HG03095 (cell line): ENCODE measurements at regions not wholly inside any gene's neighbourhood (a gene's known extent, or its start where the extent isn't known, plus 50 kb on each side); places are given as distances from the start of the nearest gene placed in this dataset.
"Not testable (repeated sequence)": the region's sequence is repeated elsewhere in the genome, so short reads cannot be mapped to it uniquely, and the experiment has no call there.

ENCODE experiments used
- ATAC-seq: cut with Tn5 transposase; IDR thresholded peaks from one replicate; pipeline ENCODE4 v1.9.1; 2021; ENCODE audit warnings: moderate library complexity; ENCODE audit not compliant: unreplicated experiment

DNA sequence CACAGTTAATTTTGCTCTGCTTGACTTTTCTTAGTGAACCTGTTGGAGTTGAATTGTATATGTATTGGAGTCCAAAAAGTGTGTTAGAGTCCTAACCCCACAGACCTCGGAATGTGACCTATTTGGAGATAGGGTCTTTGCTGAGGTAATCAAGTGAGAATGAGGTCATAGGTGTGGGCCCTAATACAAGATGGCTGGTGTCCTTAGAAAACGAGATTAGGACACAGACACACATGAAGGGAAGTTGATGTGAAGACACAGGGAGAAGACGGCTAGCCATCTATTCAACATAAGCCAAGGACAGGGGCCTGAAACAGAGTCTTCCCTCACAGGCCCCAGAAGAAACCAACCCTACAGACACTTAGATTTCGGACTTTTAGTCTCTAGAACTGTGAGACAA is 260.6 kb upstream of the NEBL start:
- ATAC-seq, result no peak

DNA sequence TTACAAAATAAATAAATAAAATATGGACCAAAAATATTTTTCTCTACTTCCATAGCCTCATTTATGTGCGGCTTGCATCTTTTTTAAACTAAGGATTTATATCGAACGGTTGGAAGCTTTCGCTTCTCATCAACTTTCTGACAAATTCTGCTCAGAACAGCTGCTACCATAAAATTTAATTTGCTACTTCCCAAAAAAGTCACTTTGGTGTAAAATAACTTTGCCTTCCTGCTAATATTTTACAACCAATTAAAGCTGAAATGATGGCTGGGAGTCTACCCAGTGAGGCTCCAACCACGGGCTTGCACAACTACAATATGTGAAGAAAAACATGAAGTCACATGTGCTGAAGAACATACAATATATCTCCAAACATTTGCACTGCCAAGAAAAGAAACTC is 253.1 kb upstream of the NEBL start:
- ATAC-seq, result no peak

- ATAC-seq, result no peak
These were observed 249.3 kb upstream of the NEBL start for GRCh38 chr10:21146436-21146789.

DNA sequence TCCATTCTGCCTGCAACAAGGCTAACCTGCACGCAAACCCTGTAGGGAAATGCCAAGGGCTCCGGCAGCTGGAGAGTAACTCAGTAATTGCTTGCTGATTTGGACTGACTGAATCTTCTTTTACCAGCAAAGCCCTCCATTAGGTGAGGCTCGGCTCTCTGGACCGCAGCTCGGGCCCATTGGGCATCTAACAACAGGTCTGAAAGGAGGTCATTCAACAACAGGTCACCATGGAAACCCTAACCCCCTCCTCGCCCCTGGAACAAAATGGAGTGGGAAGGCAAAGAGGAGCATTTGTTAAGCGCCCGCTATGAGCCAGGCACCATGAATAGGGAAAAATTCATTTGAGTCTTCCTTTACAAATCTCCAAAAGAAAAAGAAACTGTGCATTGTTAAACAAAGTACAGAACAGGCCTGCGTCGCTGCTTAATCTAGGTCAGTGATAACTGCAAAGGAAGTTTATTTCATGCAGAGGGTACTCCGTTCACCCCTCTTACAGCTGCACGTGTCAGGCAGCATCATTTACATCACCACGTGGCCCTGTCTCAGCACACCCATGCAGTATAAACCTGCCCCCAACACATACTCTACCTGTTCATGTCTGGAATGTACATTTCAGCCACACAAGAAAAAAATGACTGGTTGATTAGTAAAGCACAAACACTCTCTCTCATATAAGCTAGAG is 248.8 kb upstream of the NEBL start:
- no peak for ATAC-seq

DNA sequence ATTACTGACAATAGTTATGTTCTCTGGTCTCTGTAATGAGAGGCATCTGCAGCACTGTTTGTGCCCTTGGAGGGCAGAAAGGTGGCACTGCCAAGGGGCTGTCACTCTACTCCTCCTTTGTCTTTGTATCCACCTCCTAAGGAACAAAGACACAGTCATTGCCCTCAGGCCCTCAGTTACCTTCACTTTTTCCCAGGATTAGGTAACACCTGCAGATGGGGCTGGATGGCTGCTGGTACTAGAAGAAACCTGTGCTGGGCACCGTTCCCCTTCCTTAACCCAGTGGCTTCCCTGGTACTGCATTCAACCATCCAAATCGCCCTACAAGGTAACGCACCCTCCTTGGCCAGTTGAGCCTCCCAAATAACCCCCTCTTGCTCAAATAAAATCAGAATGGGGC is 246.9 kb upstream of the NEBL start:
- ATAC-seq, result no peak

DNA sequence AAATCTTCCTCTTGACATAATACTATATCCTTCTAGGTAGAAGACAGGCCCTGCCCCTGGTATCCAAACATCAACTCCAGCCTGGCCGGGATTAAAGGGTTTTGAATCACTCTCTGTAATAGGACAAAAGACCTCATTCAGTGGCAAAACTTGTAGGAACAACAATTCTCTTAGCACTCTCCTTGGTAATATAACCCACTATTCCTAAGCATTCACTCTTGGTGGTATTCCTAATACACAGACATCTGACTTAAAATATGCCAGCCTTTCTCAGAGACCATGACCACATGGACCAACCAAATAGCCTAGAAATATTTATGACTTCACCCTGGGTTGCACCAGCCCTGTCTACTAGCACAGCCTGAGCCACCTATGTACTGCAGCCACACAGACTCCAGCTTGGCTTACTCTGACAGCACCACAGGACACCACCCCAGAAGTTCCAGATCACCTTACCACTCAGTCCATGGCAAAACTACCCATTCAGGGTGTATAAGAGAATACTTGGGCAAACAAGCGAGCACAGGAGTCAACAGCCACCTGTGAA is 244.9 kb upstream of the NEBL start:
- no peak for ATAC-seq

- no peak for ATAC-seq
These were observed 241.7 kb upstream of the NEBL start for GRCh38 chr10:21138769-21139340.

- no peak for ATAC-seq
These were observed 238.2 kb upstream of the NEBL start for GRCh38 chr10:21135023-21135931.

- ATAC-seq, result no peak
These were observed 237.5 kb upstream of the NEBL start for GRCh38 chr10:21134645-21135022.

DNA sequence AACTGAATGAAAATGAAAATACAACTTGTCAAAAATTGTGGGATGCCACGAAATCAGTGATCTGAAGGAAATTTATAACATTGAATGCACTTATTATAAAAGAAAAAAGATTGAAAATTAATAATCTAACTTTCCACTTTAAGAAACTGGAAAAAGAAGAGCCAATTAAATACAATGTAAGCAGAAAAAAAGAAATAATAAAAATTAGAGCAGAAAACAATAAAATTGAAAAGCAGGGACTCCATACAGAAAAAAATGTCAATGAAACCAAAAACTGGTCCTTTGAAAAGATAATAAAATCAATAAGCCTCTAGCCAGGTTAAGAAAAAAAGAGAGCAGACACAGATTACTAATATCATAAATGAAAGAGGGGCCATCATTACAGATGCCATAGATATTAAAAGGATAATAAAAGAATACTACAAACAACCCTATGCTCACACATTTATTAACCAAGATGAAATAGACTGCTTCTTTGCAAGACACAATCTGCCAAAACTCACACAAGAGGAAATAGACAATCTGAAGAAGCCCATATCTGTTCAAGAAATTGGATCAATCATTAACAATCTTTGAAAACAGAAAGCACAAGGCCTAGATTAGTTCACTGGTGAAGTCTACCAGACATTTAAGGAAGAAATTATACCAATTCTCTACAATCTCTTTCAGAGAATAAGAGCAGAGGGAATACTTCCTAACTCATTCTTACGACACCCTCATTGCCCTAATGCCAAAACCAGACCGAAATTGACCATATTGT is 233.8 kb upstream of the NEBL start:
- ATAC-seq, result no peak

GRCh38 chr10:21130108-21130507 is 233.0 kb upstream of the NEBL start:
- no peak for ATAC-seq

- ATAC-seq, result no peak
These were observed 228.5 kb upstream of the NEBL start for GRCh38 chr10:21125471-21126228.

DNA sequence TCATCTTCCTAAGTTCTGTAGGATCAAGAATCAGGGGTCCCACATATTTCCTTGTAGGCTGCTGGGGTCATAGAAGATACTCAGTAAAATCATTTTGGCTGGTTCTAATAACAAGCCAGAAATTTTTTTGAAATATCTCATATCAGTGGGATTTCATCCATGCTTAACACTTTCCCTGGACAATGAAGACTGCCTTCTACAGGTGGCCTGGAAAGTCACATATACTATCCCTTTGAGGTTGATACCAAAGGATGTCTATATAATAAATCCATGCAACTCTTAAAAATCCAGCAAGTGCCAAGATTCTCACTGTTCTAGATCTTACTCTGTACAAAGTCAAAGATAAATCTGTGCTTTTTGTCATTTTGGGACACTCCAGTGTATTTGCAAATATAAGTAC is 225.8 kb upstream of the NEBL start:
- ATAC-seq, result no peak

GRCh38 chr10:21121822-21122221 is 224.7 kb upstream of the NEBL start:
- not testable (repeated sequence) for ATAC-seq

- no peak for ATAC-seq
These were observed 217.6 kb upstream of the NEBL start for GRCh38 chr10:21114683-21115082.

GRCh38 chr10:21110358-21110757 is 213.2 kb upstream of the NEBL start:
- no peak for ATAC-seq

GRCh38 chr10:21106931-21107330 is 209.8 kb upstream of the NEBL start:
- not testable (repeated sequence) for ATAC-seq

- ATAC-seq, result not testable (repeated sequence)
These were observed 208.2 kb upstream of the NEBL start for GRCh38 chr10:21105331-21105730.

- no peak for ATAC-seq
These were observed 203.9 kb upstream of the NEBL start for GRCh38 chr10:21100871-21101514.

GRCh38 chr10:21100190-21100589 is 203.1 kb upstream of the NEBL start:
- no peak for ATAC-seq
